ENCODE measurements at regions not wholly inside any gene's neighbourhood (a gene's known extent, or its start where the extent isn't known, plus 50 kb on each side); places are given as distances from the start of the nearest gene placed in this dataset.
"Not testable (repeated sequence)": the region's sequence is repeated elsewhere in the genome, so short reads cannot be mapped to it uniquely, and the experiment has no call there.

- DNase-seq: no peak
These were observed 124.6 kb downstream of the ZNF621 start for GRCh38 chr3:40649346-40649745.

DNA sequence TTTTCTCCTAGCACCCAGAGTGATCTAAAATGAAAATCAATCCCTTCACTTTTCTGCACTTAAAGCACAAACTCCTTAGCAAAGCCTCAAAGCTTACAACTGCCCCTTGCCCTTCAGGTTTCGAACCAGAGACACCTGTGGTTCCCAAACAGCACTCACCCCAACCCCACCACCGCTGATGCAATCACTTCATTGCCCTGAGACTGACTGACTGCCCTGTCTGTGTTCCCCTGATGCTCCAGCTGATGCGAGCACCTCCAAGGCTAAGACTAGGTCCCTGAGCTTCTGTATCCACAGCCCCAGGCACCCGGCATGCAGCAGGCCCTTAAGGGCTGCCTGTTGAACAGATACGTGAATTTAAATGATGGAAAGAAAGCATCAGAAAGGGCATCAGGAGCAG, 127.3 kb downstream of the ZNF621 start:
- DNase-seq: no peak

DNA sequence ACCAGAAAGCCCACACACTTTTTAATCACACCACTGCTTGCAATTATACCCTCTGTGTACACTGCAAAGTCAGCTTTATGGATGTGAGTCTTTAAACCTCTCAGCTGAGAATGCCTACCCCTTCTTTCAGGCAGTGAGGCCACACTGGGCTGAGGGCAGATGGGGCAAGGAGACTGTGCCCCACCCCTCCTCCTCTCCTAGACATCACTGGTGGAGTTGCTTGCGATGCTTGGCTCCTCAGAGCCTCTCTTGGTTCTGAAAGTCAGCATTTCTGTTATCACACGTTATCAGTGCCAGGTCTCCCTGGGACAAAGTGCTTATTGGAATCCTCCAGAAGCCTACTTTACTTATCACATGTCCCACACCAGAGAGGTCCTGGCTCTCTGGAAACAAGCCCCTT, 128.2 kb downstream of the ZNF621 start:
- no peak for DNase-seq

DNA sequence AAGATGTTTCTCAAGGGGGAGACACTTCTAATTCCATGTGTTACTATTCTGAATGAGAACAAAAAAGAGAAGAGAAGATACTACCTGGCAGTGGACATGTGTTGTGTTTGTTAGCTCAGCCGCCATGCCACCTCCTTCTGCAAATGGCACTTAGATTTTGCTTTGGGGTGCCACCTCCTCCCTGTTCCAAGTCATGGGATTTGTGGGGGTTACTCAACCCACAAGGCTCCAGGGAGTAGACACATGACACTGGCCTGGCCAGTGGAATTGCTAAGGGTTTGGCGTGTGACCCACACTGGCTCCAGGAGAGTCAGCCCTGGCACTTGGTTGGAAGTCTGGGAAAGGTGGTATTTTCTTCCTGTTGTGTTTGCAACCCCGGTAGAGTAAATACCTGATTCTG, 129.1 kb downstream of the ZNF621 start:
- DNase-seq: no peak

- no peak for DNase-seq
These were observed 130.8 kb downstream of the ZNF621 start for GRCh38 chr3:40655551-40655950.

DNA sequence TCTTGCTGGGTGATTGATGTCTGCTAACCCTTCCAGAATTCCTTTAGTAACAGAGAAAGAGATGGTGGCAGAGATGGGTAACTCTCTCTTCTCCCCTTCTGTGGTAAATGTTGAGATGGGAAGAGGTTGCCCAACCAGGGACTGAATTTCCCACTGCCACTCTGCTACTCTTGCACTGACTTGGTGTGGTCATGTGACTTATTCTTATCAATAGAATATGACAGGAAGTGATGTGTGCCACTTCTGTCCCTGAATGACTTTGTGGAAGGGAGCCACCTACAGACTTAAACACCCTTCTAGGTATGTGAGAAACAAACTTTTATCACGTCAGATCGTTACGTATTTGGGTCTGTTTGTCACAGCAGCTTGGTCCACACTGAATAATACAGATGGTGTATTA, 132.9 kb downstream of the ZNF621 start:
- DNase-seq: no peak

DNA sequence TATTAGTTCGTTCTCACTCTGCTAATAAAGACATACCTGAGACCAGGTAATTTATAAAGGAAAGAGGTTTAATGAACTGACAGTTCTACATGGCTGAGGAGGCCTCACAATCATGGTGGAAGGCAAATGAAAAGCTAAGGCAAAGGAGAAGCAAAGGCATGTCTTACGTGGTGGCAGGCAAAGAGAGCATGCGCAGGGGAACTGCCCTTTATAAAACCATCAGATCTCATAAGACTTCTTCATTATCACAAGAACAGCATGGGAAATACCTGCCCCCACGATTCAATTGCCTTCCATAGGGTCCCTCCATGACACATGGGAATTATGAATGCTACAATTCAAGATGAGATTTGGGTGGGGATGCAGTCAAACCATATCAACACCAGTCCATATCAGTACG, 133.5 kb downstream of the ZNF621 start:
- no peak for DNase-seq

DNA sequence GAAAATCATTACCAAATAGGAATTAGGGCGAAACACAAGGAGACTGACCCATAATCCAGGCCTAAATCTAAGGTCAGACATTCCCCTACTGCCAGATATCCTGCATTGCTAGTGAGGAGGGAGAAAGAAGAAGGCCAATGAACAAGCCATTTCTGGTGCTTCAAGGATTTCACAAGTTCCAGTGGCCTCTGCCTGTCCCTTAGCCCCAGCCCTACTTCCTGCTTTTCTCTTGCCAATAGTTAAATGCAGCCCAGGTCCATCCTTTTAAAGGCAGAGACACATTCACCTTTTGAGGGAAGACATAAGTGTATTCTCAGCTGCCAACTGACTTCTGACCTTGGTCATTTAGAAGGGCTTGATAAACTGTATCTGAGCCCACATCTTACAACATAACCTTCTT, 135.8 kb downstream of the ZNF621 start:
- DNase-seq: no peak

DNA sequence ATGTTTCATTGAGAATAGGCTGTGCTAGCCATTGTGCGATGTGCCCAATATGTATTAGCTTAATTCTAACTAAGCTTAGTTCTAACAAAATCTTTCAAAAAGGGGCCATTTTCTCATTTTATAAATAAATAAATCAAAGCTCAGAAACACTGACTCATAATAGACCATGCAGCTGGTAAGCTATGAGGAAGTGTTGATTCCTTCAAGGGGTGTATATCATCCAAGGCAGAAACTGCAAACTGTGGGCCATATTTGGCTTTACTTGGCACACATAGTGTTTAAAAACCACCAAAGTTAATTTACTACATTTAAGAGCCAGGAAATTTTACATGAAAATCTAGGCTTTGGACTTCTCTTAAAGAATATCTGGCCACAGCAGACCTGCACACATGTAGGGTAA, 136.5 kb downstream of the ZNF621 start:
- no peak for DNase-seq

DNA sequence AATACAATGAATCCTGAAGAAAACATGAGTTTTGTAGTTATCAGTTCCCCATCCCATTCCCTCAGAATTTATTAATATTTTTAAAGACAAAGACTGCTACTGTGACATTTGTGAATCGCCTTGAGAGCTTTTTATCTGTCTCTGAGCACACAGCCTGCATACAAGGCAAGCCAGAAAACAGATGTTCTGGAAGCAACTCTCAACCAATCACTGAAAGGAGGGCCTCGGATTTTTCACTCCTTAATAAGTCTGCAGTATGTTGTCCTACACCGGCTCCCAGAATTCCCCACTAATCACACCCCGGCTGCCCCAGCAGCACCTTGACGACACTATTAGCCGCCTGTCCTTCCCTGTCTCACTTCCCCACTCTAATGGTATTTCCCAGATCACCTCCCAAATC, 138.5 kb downstream of the ZNF621 start:
- no peak for DNase-seq

GRCh38 chr3:40669176-40669575, 144.4 kb downstream of the ZNF621 start:
- no peak for DNase-seq

DNA sequence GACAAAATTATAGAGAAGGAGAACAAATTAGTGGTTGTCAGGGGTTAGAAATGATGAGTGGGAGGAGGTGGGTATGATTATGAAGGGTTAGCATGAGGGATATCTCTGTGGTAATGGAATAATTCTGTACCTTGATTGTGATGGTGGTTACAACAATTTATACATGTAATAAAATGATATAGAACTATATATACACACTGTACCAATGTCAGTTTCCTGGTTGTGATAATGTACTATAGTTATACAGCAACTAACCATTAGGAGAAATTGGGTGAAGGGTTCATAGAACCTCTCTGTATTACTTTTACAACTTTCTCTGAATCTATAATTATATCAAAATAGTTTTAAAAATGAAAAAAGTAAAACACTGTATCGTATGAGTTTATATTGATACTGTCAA, 148.1 kb downstream of the ZNF621 start:
- no peak for DNase-seq

- DNase-seq: no peak
These were observed 152.6 kb downstream of the ZNF621 start for GRCh38 chr3:40677321-40677720.

DNA sequence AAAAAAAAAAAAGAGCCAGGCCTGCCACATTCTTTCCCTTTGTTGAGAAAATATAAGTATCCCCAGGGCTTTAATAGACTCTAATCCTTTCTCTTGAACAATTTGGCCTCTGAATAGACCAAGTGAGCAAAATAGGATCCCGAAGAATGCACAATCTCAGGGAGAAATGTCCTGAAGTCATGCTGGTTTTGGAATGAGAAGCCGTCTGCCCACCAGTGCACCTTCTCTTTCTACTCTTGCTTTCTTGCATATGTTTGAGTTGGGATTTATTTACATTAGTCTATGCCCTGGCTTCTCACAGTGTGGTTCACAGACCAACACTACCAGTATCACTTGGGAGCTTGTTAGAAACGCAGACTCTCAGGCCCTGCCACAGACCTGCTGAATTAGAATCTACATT, 153.0 kb downstream of the ZNF621 start:
- no peak for DNase-seq

- DNase-seq: no peak
These were observed 154.5 kb downstream of the ZNF621 start for GRCh38 chr3:40679290-40679689.

- no peak for DNase-seq
These were observed 156.2 kb downstream of the ZNF621 start for GRCh38 chr3:40680685-40681657.

DNA sequence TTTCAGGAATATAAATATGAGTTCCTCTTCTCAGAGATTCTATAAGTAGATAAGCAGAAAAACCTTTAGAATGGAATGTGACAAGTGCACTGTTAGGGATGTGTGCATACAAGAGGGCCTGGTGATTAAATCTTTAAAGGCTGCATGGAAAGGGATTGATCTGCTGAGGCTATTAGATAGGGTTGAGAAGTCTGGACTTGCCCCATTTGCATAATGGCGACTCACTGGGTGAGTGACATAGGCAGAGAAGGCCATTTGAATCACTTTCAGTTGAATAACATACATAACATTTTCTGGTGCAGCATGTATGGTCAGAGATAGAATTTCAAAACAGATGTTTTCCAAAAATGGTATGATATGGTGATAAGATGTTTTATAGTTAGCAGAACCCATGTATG, 156.9 kb downstream of the ZNF621 start:
- no peak for DNase-seq

- DNase-seq: no peak
These were observed 165.1 kb downstream of the ZNF621 start for GRCh38 chr3:40689837-40690236.

GRCh38 chr3:40690749-40691451, 166.1 kb downstream of the ZNF621 start:
- no peak for DNase-seq

GRCh38 chr3:40691452-40691861, 166.7 kb downstream of the ZNF621 start:
- DNase-seq: no peak

GRCh38 chr3:40695848-40696247, 171.1 kb downstream of the ZNF621 start:
- DNase-seq: no peak

DNA sequence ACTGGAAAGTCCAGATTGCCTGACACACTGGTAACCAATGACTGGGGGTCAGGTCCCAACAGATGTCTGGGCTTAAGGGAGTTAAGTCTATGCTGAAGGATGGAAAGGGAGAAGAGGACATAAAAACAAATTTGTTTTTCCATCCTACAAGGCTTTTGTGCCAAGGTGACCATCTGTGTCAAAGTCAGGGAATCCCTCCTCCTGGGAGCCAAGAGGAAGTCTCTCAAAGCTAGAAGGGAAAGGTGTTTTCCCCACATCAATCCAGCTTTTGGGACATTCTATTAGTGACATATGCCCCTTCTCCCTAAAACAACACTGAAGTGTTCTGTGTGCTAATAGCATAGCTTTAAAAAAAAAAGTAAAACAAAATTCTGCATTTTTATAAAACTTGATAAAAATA, 173.9 kb downstream of the ZNF621 start:
- not testable (repeated sequence) for DNase-seq

DNA sequence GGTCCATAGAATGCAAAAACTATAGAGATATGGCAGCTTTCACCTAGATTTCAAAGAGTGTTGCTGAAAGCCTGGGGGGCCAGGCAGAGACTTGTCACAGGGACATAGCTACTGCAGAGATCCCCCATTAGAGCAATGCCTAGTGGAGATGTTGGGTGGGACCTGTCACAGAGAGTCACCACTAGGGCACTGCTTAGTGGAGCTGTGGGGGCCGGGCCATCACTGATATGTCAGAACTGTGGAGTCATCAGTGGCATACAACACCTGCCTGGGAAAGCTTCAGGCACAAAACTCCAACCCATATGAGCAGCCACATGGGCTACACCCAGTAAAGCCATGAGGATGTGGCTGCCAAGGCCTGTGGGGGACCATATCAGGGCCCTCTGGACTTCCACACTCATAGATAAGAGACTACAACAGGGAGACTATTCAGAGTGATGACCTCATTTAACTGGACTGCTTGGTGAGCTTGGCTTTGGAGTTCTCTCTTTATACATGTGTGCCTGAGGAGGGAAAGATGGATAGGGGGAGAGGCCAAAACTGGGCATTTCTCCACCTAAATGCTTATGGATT, 176.3 kb downstream of the ZNF621 start:
- no peak for DNase-seq

- no peak for DNase-seq
These were observed 179.5 kb downstream of the ZNF621 start for GRCh38 chr3:40704224-40704623.
